ENCODE measurements at regions not wholly inside any gene's neighbourhood (a gene's known extent, or its start where the extent isn't known, plus 50 kb on each side); places are given as distances from the start of the nearest gene placed in this dataset.

DNA sequence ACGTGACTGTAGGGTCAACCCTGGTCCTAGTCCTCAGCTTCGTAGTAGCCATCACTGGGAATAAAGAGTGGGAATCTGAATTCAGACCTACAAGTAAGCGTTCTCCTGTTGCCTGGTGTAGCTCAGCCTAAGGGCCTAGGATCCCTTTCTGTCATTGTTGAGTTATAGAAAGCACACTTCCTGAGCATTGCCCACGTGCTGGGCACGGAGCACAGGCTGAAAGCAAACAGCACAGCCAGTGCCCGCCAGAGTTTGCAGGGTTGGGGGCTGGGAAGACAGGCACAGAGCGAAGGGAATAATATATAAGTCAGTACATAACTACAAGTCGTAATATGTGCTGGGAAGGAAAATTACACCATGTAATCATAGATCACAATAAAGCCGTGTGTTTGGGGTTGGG is 166.3 kb downstream of the TBXT start:
- intact Hi-C loops (cut with micrococcal nuclease) = no loop called here
- Histone ChIP-seq H2AFZ (ENCODE audit: insufficient read depth, low read depth, low read length, poor library complexity, severe bottlenecking) (no peak overlapping the region), H4K20me1 (ENCODE audit: insufficient read depth, low read length) (no peaks in the 10 kb centered on the region), H3K9ac (ENCODE audit: insufficient read depth, low read length, poor library complexity, severe bottlenecking) (no peak overlapping the region), H3K79me2 (ENCODE audit: insufficient read depth, low read length) (no peaks in the 10 kb centered on the region), H3K4me2 (replicated peaks; ENCODE audit: extremely low read depth, low read length, poor library complexity, severe bottlenecking) (no peak overlapping the region), H3K9me3 (replicated peaks in 1 of 2; ENCODE audit: control insufficient read depth in 1 of 2, insufficient read depth in 1 of 2, low read length in 2 of 2) (no peaks in the 10 kb centered on the region), H3K36me3 (replicated peaks in 1 of 2; ENCODE audit: control insufficient read depth in 1 of 2, insufficient read depth in 2 of 2, low read length in 2 of 2) (no peaks in the 10 kb centered on the region), H3K4me1 (ENCODE audit: control insufficient read depth in 1 of 2, insufficient read depth in 2 of 2, low read length in 2 of 2) (no peaks in the 10 kb centered on the region), H3K4me3 (replicated peaks in 1 of 3; ENCODE audit: low read depth in 2 of 3, low read length in 3 of 3) (no peak overlapping the region), H3K27ac (ENCODE audit: low read depth in 1 of 2, low read length in 2 of 2) (no peak overlapping the region), H3K27me3 (ENCODE audit: control insufficient read depth in 2 of 2, insufficient read depth in 2 of 2, low read length in 2 of 2) (peaks cover 0 to 17% of the 10 kb centered on the region in 2 donors)
- TF ChIP-seq, protein P1, sequence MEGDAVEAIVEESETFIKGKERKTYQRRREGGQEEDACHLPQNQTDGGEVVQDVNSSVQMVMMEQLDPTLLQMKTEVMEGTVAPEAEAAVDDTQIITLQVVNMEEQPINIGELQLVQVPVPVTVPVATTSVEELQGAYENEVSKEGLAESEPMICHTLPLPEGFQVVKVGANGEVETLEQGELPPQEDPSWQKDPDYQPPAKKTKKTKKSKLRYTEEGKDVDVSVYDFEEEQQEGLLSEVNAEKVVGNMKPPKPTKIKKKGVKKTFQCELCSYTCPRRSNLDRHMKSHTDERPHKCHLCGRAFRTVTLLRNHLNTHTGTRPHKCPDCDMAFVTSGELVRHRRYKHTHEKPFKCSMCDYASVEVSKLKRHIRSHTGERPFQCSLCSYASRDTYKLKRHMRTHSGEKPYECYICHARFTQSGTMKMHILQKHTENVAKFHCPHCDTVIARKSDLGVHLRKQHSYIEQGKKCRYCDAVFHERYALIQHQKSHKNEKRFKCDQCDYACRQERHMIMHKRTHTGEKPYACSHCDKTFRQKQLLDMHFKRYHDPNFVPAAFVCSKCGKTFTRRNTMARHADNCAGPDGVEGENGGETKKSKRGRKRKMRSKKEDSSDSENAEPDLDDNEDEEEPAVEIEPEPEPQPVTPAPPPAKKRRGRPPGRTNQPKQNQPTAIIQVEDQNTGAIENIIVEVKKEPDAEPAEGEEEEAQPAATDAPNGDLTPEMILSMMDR (IDR thresholded peaks at IDR 0.05) = no peak
- 42% methylated on average over 5 of the region's 9 CpGs for WGBS (ENCODE audit: insufficient coverage)
- no peaks in the 10 kb centered on the region for H3K4me1 Mint-ChIP-seq
- H3K4me3 Mint-ChIP-seq = no peak overlapping the region
- DNase-seq = no peak
- no peak overlapping the region for H3K27ac Mint-ChIP-seq
- H3K36me3 Mint-ChIP-seq = no peaks in the 10 kb centered on the region
- H3K27me3 Mint-ChIP-seq (ENCODE audit: low read depth in 3 of 3) = peaks cover 28 to 40% (median 35%) of the 10 kb centered on the region in 3 donors
- peaks cover 0 to 5% (median 2%) of the 10 kb centered on the region in 7 donors for H3K9me3 Mint-ChIP-seq

DNA sequence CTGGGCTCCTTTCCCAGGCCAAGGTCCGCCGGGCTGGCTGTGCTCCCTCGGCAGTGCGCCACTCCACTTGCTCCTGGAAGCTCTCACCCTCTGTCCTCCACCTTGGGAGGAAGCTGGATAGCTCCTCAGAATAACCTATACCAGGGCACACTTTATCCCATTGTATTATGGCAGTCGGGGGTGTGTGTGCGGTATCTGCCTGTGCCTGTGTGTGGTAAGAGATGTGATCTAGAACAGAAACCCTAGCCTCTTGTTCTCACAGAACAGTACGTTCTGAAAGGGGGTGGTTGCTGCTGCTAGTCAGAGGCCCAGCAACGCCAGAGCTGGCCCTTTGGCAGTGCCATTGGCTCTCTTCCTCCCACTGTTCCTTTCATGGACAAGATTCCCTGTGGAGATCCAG is 168.4 kb downstream of the TBXT start:
- no peak overlapping the region for H3K4me2 ChIP-seq (replicated peaks; ENCODE audit: extremely low read depth, low read length, poor library complexity, severe bottlenecking)
- DNase-seq = no peak
- no peak overlapping the region for H3K4me3 ChIP-seq (replicated peaks in 1 of 3; ENCODE audit: low read depth in 2 of 3, low read length in 3 of 3)
- TF ChIP-seq, protein P1 (IDR thresholded peaks at IDR 0.05) = no peak
- H3K9me3 ChIP-seq (replicated peaks in 1 of 2; ENCODE audit: control insufficient read depth in 1 of 2, insufficient read depth in 1 of 2, low read length in 2 of 2) = no peaks in the 10 kb centered on the region
- no peaks in the 10 kb centered on the region for H3K4me1 Mint-ChIP-seq
- no peak overlapping the region for H3K9ac ChIP-seq (ENCODE audit: insufficient read depth, low read length, poor library complexity, severe bottlenecking)
- no peak overlapping the region for H2AFZ ChIP-seq (ENCODE audit: insufficient read depth, low read depth, low read length, poor library complexity, severe bottlenecking)
- H3K36me3 Mint-ChIP-seq = no peaks in the 10 kb centered on the region
- H3K4me1 ChIP-seq (ENCODE audit: control insufficient read depth in 1 of 2, insufficient read depth in 2 of 2, low read length in 2 of 2) = no peaks in the 10 kb centered on the region
- 100% methylated on average over 3 of the region's 8 CpGs for WGBS (ENCODE audit: insufficient coverage)
- intact Hi-C loops (cut with micrococcal nuclease) = no loop called here
- no peaks in the 10 kb centered on the region for H4K20me1 ChIP-seq (ENCODE audit: insufficient read depth, low read length)
- H3K36me3 ChIP-seq (replicated peaks in 1 of 2; ENCODE audit: control insufficient read depth in 1 of 2, insufficient read depth in 2 of 2, low read length in 2 of 2) = no peaks in the 10 kb centered on the region
- H3K27ac ChIP-seq (ENCODE audit: low read depth in 1 of 2, low read length in 2 of 2) = no peak overlapping the region
- no peaks in the 10 kb centered on the region for H3K79me2 ChIP-seq (ENCODE audit: insufficient read depth, low read length)
- H3K27me3 Mint-ChIP-seq (ENCODE audit: low read depth in 3 of 3) = peaks cover 11 to 23% (median 15%) of the 10 kb centered on the region in 3 donors
- no peaks in the 10 kb centered on the region for H3K27me3 ChIP-seq (ENCODE audit: control insufficient read depth in 2 of 2, insufficient read depth in 2 of 2, low read length in 2 of 2)
- no peak overlapping the region for H3K4me3 Mint-ChIP-seq
- H3K27ac Mint-ChIP-seq = no peak overlapping the region
- peaks cover 0 to 2% (median 0%) of the 10 kb centered on the region in 7 donors for H3K9me3 Mint-ChIP-seq
